Fibroblast of lung (primary cell): ENCODE measurements at regions not wholly inside any gene's neighbourhood (a gene's known extent, or its start where the extent isn't known, plus 50 kb on each side); places are given as distances from the start of the nearest gene placed in this dataset.

Experiments used
- DNase-seq, 2 donors: peaks; one replicate each; pipeline versions ENCODE4 v3.0.0 to v3.0.0-alpha.2; 2010; ENCODE audit warnings: low read depth in 2 of 2
- H2AFZ ChIP-seq: 2 replicates; pipeline ENCODE4 v1.5.1; 2012; ENCODE audit warnings: low read length, control low read depth, inconsistent platforms
- H3K27ac ChIP-seq: 2 replicates; pipeline ENCODE4 v1.5.1; 2011; ENCODE audit warnings: low read length, control low read depth; ENCODE audit not compliant: insufficient read depth
- H3K27me3 ChIP-seq: 2 replicates; pipeline ENCODE4 v1.5.1; 2011; ENCODE audit warnings: mild to moderate bottlenecking, low read length; ENCODE audit not compliant: control insufficient read depth, insufficient read depth
- H3K36me3 ChIP-seq: 2 replicates; pipeline ENCODE4 v1.5.1; 2011; ENCODE audit warnings: low read length; ENCODE audit not compliant: control insufficient read depth, insufficient read depth
- H3K4me1 ChIP-seq: 2 replicates; pipeline ENCODE4 v1.5.1; 2011; ENCODE audit warnings: low read length; ENCODE audit not compliant: control insufficient read depth, insufficient read depth; ENCODE audit errors: extremely low read depth
- H3K4me2 ChIP-seq: 2 replicates; pipeline ENCODE4 v1.5.1; 2011; ENCODE audit warnings: low read length, control low read depth; ENCODE audit not compliant: insufficient read depth; ENCODE audit errors: extremely low read depth
- H3K4me3 ChIP-seq, 4 experiments: fragments of 200-600 bp in 1 of 4; sonication (generic) in 1 of 4; replicated peaks in 1 of 4; 2 replicates each; pipeline ENCODE4 v1.5.1; 2011 to 2016; ENCODE audit warnings: low read length in 4 of 4, low read depth in 3 of 4, mild to moderate bottlenecking in 3 of 4, control low read depth in 2 of 4, inconsistent platforms in 1 of 4, mixed read lengths in 1 of 4; ENCODE audit not compliant: insufficient read depth in 1 of 4; ENCODE audit errors: control extremely low read depth in 1 of 4
- H3K79me2 ChIP-seq: 2 replicates; pipeline ENCODE4 v1.5.1; 2012; ENCODE audit warnings: mild to moderate bottlenecking, low read length, inconsistent platforms; ENCODE audit not compliant: control insufficient read depth, insufficient read depth
- H3K9ac ChIP-seq: 2 replicates; pipeline ENCODE4 v1.5.1; 2011; ENCODE audit warnings: mild to moderate bottlenecking, low read length, control low read depth; ENCODE audit not compliant: insufficient read depth
- H3K9me3 ChIP-seq: 2 replicates; pipeline ENCODE4 v1.5.1; 2012; ENCODE audit warnings: low read depth, low read length; ENCODE audit not compliant: control insufficient read depth, insufficient read depth
- H4K20me1 ChIP-seq: 2 replicates; pipeline ENCODE4 v1.5.1; 2011; ENCODE audit warnings: low read length; ENCODE audit not compliant: control insufficient read depth, insufficient read depth; ENCODE audit errors: extremely low read depth
- EZH2 ChIP-seq: IDR thresholded peaks from 2 replicates; pipeline ENCODE4 v1.5.1; 2012; ENCODE audit warnings: low read length, control low read depth, mild to moderate bottlenecking; ENCODE audit errors: missing control alignments
- TF ChIP-seq, protein P1 (sequence below), 2 donors: IDR thresholded peaks in 1 of 2; conservative IDR thresholded peaks in 1 of 2; 1 replicate in 1 of 2; 2 replicates in 1 of 2; pipeline ENCODE4 v1.5.1; 2011 to 2012; ENCODE audit warnings: low read length in 2 of 2, control low read depth in 1 of 2, inconsistent platforms in 1 of 2, low read depth in 1 of 2, mild to moderate bottlenecking in 1 of 2

- DNase-seq = no peak
- Histone ChIP-seq H3K4me3 (no peak overlapping the region), H3K9me3 (no peaks in the 10 kb centered on the region), H2AFZ (no peak overlapping the region), H3K27ac (no peak overlapping the region), H3K4me2 (no peak overlapping the region), H3K27me3 (no peaks in the 10 kb centered on the region), H3K4me1 (no peaks in the 10 kb centered on the region), H3K79me2 (no peaks in the 10 kb centered on the region), H3K9ac (no peak overlapping the region), H3K36me3 (no peaks in the 10 kb centered on the region), H4K20me1 (no peaks in the 10 kb centered on the region)
- no peak for TF ChIP-seq EZH2
- TF ChIP-seq, protein P1, sequence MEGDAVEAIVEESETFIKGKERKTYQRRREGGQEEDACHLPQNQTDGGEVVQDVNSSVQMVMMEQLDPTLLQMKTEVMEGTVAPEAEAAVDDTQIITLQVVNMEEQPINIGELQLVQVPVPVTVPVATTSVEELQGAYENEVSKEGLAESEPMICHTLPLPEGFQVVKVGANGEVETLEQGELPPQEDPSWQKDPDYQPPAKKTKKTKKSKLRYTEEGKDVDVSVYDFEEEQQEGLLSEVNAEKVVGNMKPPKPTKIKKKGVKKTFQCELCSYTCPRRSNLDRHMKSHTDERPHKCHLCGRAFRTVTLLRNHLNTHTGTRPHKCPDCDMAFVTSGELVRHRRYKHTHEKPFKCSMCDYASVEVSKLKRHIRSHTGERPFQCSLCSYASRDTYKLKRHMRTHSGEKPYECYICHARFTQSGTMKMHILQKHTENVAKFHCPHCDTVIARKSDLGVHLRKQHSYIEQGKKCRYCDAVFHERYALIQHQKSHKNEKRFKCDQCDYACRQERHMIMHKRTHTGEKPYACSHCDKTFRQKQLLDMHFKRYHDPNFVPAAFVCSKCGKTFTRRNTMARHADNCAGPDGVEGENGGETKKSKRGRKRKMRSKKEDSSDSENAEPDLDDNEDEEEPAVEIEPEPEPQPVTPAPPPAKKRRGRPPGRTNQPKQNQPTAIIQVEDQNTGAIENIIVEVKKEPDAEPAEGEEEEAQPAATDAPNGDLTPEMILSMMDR (conservative IDR thresholded peaks at IDR 0.05 in 1 of 2, IDR thresholded peaks at IDR 0.05 in 1 of 2; ENCODE audit: low read depth in 1 of 2, low read length in 2 of 2) = no peak
Observed at GRCh38 chr20:60630609-60631008, 621.5 kb upstream of the CDH4 start.

DNA sequence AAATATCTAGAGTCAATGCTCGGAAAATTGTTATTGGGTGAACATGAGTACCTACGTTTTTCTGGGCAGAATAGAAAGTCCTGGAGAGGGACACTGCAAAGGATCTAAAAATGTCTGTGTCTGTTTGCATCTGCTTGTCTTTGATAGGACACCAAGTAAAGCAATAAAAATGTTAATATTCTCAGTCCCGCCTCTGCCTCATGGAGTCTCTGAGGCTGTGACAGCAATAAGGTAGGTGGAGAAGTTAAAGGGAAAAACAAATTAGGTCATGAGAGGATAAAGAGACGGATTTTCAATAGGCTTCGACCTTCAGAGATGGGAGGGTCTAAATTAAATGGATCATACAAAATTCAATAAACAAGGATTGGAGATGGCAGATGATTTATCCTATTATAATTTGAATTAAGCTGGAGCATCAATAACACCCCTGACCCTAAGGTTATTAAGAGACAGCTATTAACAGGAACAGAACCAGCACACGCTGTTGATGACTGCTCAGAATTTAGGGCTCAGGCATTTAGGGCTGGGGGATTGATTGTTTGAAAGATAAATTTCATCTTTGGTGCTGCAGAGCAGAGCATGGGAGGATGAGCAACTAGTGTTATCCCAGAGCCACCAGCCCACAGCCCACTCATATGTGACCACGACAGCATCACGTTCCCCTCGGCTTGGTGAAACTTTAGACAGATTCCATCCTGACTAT lies 620.3 kb upstream of the CDH4 start:
- no peaks in the 10 kb centered on the region for H4K20me1 ChIP-seq
- no peak for DNase-seq
- H3K4me3 ChIP-seq = no peak overlapping the region
- H3K79me2 ChIP-seq = no peaks in the 10 kb centered on the region
- no peaks in the 10 kb centered on the region for H3K4me1 ChIP-seq
- H2AFZ ChIP-seq = no peak overlapping the region
- H3K27ac ChIP-seq = no peak overlapping the region
- H3K36me3 ChIP-seq = no peaks in the 10 kb centered on the region
- no peak for TF ChIP-seq EZH2
- TF ChIP-seq, protein P1 (conservative IDR thresholded peaks at IDR 0.05 in 1 of 2, IDR thresholded peaks at IDR 0.05 in 1 of 2; ENCODE audit: low read depth in 1 of 2, low read length in 2 of 2) = no peak
- no peaks in the 10 kb centered on the region for H3K27me3 ChIP-seq
- H3K9ac ChIP-seq = no peak overlapping the region
- no peaks in the 10 kb centered on the region for H3K9me3 ChIP-seq
- no peak overlapping the region for H3K4me2 ChIP-seq

GRCh38 chr20:60632391-60633262 lies 619.4 kb upstream of the CDH4 start:
- no peak overlapping the region for H2AFZ ChIP-seq
- peak in 1 of 2 donors; percentile 8 for DNase-seq
- no peak overlapping the region for H3K4me2 ChIP-seq
- H3K4me1 ChIP-seq = no peaks in the 10 kb centered on the region
- no peaks in the 10 kb centered on the region for H3K9me3 ChIP-seq
- no peaks in the 10 kb centered on the region for H3K36me3 ChIP-seq
- H4K20me1 ChIP-seq = no peaks in the 10 kb centered on the region
- TF ChIP-seq, protein P1 (conservative IDR thresholded peaks at IDR 0.05 in 1 of 2, IDR thresholded peaks at IDR 0.05 in 1 of 2; ENCODE audit: low read depth in 1 of 2, low read length in 2 of 2) = no peak
- TF ChIP-seq EZH2 = no peak
- no peaks in the 10 kb centered on the region for H3K27me3 ChIP-seq
- no peak overlapping the region for H3K9ac ChIP-seq
- no peaks in the 10 kb centered on the region for H3K79me2 ChIP-seq
- H3K27ac ChIP-seq = no peak overlapping the region
- H3K4me3 ChIP-seq = no peak overlapping the region
